Astrocyte (in vitro differentiated cells and primary cell): ENCODE measurements at regions not wholly inside any gene's neighbourhood (a gene's known extent, or its start where the extent isn't known, plus 50 kb on each side); places are given as distances from the start of the nearest gene placed in this dataset.

Experiments
- DNase-seq: peaks from one replicate; pipeline ENCODE4 v3.0.0-alpha.2; 2010; ENCODE audit warnings: low read depth
- FAIRE-seq: peaks from 2 replicates; lab custom pipeline; 2011; peaks lifted over from hg19 to GRCh38; lab: Jason Lieb, UNC
- H2AFZ ChIP-seq: 2 replicates; pipeline ENCODE4 v1.6.0; 2012; ENCODE audit warnings: low read depth, low read length, inconsistent platforms
- H3K27ac ChIP-seq: 2 replicates; pipeline ENCODE4 v1.5.1; 2011; ENCODE audit warnings: low read depth, low read length, inconsistent platforms
- H3K27me3 ChIP-seq: 2 replicates; pipeline ENCODE4 v1.6.0; 2011; ENCODE audit warnings: low read length, inconsistent platforms; ENCODE audit not compliant: insufficient read depth
- H3K36me3 ChIP-seq: 2 replicates; pipeline ENCODE4 v1.5.1; 2011; ENCODE audit warnings: low read length, inconsistent platforms; ENCODE audit not compliant: insufficient read depth
- H3K4me1 ChIP-seq: 2 replicates; pipeline ENCODE4 v1.5.1; 2011; ENCODE audit warnings: low read length, inconsistent platforms; ENCODE audit not compliant: insufficient read depth
- H3K4me2 ChIP-seq: 2 replicates; pipeline ENCODE4 v1.6.0; 2012; ENCODE audit warnings: low read length, inconsistent platforms
- H3K4me3 ChIP-seq: 2 replicates; pipeline ENCODE4 v1.5.1; 2011; ENCODE audit warnings: low read depth, mild to moderate bottlenecking, low read length, inconsistent platforms; ENCODE audit not compliant: insufficient read depth
- H3K79me2 ChIP-seq: 2 replicates; pipeline ENCODE4 v1.6.0; 2012; ENCODE audit warnings: mild to moderate bottlenecking, low read length, inconsistent platforms; ENCODE audit not compliant: insufficient read depth
- H3K9ac ChIP-seq: 2 replicates; pipeline ENCODE4 v1.6.0; 2012; ENCODE audit warnings: mild to moderate bottlenecking, low read length, inconsistent platforms
- H3K9me3 ChIP-seq: 2 replicates; pipeline ENCODE4 v1.5.1; 2012; ENCODE audit warnings: low read depth, mild to moderate bottlenecking, low read length, inconsistent platforms; ENCODE audit not compliant: insufficient read depth
- H4K20me1 ChIP-seq: 2 replicates; pipeline ENCODE4 v1.6.0; 2012; ENCODE audit warnings: low read length, inconsistent platforms; ENCODE audit not compliant: insufficient read depth
- H3K27ac Mint-ChIP-seq: one replicate; pipeline ENCODE4 v1.8.0; 2021; ENCODE audit warnings: mild to moderate bottlenecking, mixed read lengths; ENCODE audit not compliant: unreplicated experiment
- H3K27me3 Mint-ChIP-seq: one replicate; pipeline ENCODE4 v1.8.0; 2021; ENCODE audit warnings: low read depth, mixed read lengths; ENCODE audit not compliant: unreplicated experiment
- H3K36me3 Mint-ChIP-seq: one replicate; pipeline ENCODE4 v1.8.0; 2021; ENCODE audit warnings: low read depth, mixed read lengths; ENCODE audit not compliant: unreplicated experiment
- H3K4me1 Mint-ChIP-seq: one replicate; pipeline ENCODE4 v1.8.0; 2021; ENCODE audit warnings: low read depth, mixed read lengths; ENCODE audit not compliant: unreplicated experiment
- H3K4me3 Mint-ChIP-seq: one replicate; pipeline ENCODE4 v1.8.0; 2021; ENCODE audit warnings: mild to moderate bottlenecking, moderate library complexity, mixed read lengths; ENCODE audit not compliant: unreplicated experiment
- H3K9me3 Mint-ChIP-seq: one replicate; pipeline ENCODE4 v1.8.0; 2021; ENCODE audit warnings: mild to moderate bottlenecking, mixed read lengths; ENCODE audit not compliant: unreplicated experiment
- EZH2 ChIP-seq: IDR thresholded peaks from 2 replicates; pipeline ENCODE4 v1.6.1; 2012; ENCODE audit warnings: mild to moderate bottlenecking, low read length, inconsistent platforms; ENCODE audit not compliant: insufficient read depth
- TF ChIP-seq, protein P1 (sequence below): IDR thresholded peaks from 2 replicates; pipeline ENCODE4 v1.5.1; 2011; ENCODE audit warnings: low read depth, mild to moderate bottlenecking, inconsistent platforms, low read length, moderate library complexity; ENCODE audit not compliant: insufficient read depth

DNA sequence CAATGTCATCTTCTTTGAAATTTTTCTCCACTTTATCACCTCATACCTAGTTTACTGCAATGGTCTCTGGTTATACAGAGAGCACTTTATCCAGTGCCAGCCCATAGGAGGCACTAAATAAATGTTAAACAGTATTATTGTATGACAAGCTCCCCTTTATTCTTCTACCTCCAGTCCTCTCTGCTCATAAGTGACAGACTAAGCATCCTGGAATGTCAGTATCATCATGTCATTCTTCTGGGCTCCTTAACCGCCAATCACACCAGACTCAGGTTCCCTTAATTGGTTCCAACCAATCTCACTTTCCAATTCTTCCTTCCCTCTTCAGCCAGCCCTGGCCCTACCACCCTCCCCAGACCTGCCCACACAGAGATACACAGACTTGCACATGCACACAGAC is 93.1 kb downstream of the RPL27A start:
- Mint-ChIP-seq H3K36me3 (peaks cover 30% of the 10 kb centered on the region), H3K27me3 (no peaks in the 10 kb centered on the region), H3K9me3 (no peaks in the 10 kb centered on the region), H3K4me1 (peaks cover 71% of the 10 kb centered on the region), H3K4me3 (peak overlapping the region; percentile 10), H3K27ac (peak overlapping the region; percentile 84)
- no peak overlapping the region for H3K9ac ChIP-seq
- H2AFZ ChIP-seq = no peak overlapping the region
- TF ChIP-seq EZH2 = no peak
- TF ChIP-seq, protein P1, sequence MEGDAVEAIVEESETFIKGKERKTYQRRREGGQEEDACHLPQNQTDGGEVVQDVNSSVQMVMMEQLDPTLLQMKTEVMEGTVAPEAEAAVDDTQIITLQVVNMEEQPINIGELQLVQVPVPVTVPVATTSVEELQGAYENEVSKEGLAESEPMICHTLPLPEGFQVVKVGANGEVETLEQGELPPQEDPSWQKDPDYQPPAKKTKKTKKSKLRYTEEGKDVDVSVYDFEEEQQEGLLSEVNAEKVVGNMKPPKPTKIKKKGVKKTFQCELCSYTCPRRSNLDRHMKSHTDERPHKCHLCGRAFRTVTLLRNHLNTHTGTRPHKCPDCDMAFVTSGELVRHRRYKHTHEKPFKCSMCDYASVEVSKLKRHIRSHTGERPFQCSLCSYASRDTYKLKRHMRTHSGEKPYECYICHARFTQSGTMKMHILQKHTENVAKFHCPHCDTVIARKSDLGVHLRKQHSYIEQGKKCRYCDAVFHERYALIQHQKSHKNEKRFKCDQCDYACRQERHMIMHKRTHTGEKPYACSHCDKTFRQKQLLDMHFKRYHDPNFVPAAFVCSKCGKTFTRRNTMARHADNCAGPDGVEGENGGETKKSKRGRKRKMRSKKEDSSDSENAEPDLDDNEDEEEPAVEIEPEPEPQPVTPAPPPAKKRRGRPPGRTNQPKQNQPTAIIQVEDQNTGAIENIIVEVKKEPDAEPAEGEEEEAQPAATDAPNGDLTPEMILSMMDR = no peak
- no peak overlapping the region for H3K4me2 ChIP-seq
- peaks cover 66% of the 10 kb centered on the region for H3K79me2 ChIP-seq
- DNase-seq = no peak
- H3K27ac ChIP-seq = no peak overlapping the region
- H3K4me3 ChIP-seq = no peak overlapping the region
- no peak for FAIRE-seq
- H3K27me3 ChIP-seq = no peaks in the 10 kb centered on the region
- H3K4me1 ChIP-seq = peaks cover 40% of the 10 kb centered on the region
- no peaks in the 10 kb centered on the region for H3K9me3 ChIP-seq
- H4K20me1 ChIP-seq = peaks cover 45% of the 10 kb centered on the region
- H3K36me3 ChIP-seq = peaks cover 5% of the 10 kb centered on the region

DNA sequence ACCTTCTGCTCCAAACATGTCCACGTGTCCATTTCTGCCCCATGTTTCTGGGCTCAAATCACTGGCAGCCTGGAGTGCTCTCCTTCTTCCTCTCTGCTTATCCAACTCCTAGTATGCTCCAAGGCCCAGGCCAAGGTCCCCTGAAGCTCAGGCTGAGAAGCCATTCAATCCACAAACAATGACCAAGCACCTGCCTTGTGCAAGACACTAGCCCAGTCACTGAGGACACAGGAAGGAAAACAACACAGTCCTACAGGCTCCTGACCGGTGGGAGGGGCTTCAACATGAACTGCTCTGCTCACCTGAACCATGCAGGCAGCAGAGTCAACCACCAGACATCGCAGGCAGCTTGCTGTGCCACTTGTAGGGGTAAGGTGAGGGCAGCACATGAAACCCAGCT is 93.6 kb downstream of the RPL27A start:
- peaks cover 68% of the 10 kb centered on the region for H3K79me2 ChIP-seq
- Mint-ChIP-seq H3K4me1 (peaks cover 67% of the 10 kb centered on the region), H3K27ac (peak overlapping the region; percentile 20), H3K27me3 (no peaks in the 10 kb centered on the region), H3K9me3 (no peaks in the 10 kb centered on the region), H3K36me3 (peaks cover 31% of the 10 kb centered on the region), H3K4me3 (no peak overlapping the region)
- no peak overlapping the region for H3K9ac ChIP-seq
- H3K4me3 ChIP-seq = no peak overlapping the region
- peaks cover 37% of the 10 kb centered on the region for H3K4me1 ChIP-seq
- no peak for FAIRE-seq
- H4K20me1 ChIP-seq = peaks cover 50% of the 10 kb centered on the region
- TF ChIP-seq, protein P1 = no peak
- no peak for TF ChIP-seq EZH2
- no peaks in the 10 kb centered on the region for H3K27me3 ChIP-seq
- H3K4me2 ChIP-seq = no peak overlapping the region
- H3K9me3 ChIP-seq = no peaks in the 10 kb centered on the region
- H2AFZ ChIP-seq = no peak overlapping the region
- H3K36me3 ChIP-seq = peaks cover 5% of the 10 kb centered on the region
- no peak for DNase-seq
- H3K27ac ChIP-seq = no peak overlapping the region

DNA sequence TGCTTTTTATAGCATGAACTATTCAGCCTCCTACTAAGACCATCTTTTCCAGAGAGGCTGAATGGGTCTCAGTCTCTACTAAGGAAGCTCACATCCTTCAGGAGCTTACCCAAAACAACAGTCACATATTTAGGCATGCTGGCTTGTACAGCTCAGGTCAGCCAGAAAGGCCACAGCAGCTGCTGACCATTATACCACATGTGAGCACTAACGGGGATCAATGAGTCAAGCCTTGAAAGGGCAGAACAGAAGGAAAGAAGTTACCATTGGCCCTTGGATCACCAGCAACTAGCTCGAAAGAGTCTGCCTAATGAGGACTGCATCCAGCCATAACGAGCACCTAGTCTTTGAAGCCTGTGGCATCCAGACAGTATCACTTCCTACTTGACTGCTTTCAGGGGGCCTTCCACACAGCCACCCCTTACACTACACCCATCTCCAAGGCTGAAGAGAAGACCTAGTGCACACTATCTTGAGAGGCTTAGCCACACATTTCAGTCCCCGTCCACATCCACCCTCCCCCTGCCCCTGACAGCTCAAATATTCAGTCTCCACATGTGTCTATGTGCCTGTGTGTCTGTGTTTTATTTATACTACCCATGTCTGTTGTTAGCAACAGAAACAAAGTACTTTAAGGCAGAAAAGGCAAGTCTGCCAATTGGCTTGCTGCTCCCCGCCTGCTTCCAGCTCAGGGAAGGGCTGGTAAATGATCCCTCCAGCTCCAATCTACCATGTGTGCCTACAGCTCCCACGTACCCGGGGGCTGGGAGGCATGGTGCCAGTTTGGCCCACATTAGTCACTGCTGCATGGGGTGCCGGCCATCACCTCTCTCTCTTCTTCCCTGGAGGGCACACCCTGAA is 95.5 kb downstream of the RPL27A start:
- H3K27me3 ChIP-seq = no peaks in the 10 kb centered on the region
- no peak for FAIRE-seq
- H3K9ac ChIP-seq = no peak overlapping the region
- no peaks in the 10 kb centered on the region for H3K9me3 ChIP-seq
- peaks cover 20% of the 10 kb centered on the region for H3K4me1 ChIP-seq
- peaks cover 5% of the 10 kb centered on the region for H3K36me3 ChIP-seq
- TF ChIP-seq, protein P1 = no peak
- TF ChIP-seq EZH2 = no peak
- peak overlapping the region; percentile 9 for H3K4me2 ChIP-seq
- no peak overlapping the region for H3K4me3 ChIP-seq
- Mint-ChIP-seq H3K27ac (peak overlapping the region; percentile 67), H3K4me3 (no peak overlapping the region), H3K4me1 (peaks cover 53% of the 10 kb centered on the region), H3K9me3 (no peaks in the 10 kb centered on the region), H3K36me3 (peaks cover 35% of the 10 kb centered on the region), H3K27me3 (no peaks in the 10 kb centered on the region)
- peaks cover 70% of the 10 kb centered on the region for H3K79me2 ChIP-seq
- peak overlapping the region; percentile 2 for H3K27ac ChIP-seq
- peaks cover 61% of the 10 kb centered on the region for H4K20me1 ChIP-seq
- no peak overlapping the region for H2AFZ ChIP-seq
- DNase-seq = peak; percentile 56
